Fibroblast of the aortic adventitia (primary cell): ENCODE measurements at regions not wholly inside any gene's neighbourhood (a gene's known extent, or its start where the extent isn't known, plus 50 kb on each side); places are given as distances from the start of the nearest gene placed in this dataset.

ENCODE experiments used
- DNase-seq: peaks from one replicate; pipeline ENCODE4 v3.0.0-alpha.2; 2010; ENCODE audit warnings: low read depth
- H3K4me3 ChIP-seq: 2 replicates; pipeline ENCODE4 v1.5.1; 2011; ENCODE audit warnings: low read depth, mild to moderate bottlenecking, control low read depth, low read length, moderate library complexity
- TF ChIP-seq, protein P1 (sequence below): IDR thresholded peaks from 2 replicates; pipeline ENCODE4 v1.5.1; 2011; ENCODE audit warnings: mild to moderate bottlenecking, low read length, control low read depth, inconsistent platforms; ENCODE audit not compliant: insufficient read depth

DNA sequence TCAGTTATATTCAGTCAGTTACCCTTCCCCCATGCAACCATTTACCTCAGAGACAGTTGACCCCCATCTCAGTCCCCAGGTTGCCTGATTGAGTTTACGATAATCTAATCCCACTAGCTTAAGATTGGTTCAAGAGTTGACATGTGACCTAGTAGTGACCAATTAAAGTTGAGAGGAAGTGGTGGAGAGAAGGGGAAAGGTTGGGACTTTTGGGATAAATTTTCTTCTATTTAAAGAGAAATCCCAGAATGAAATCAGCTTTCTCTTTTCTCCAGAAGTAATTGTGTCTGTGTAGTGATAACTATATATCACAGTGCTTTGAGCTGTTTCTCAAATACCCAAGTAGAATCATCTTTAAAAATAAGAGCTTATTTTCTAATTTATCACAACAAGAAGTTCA, 396.7 kb upstream of the CLINT1 start:
- H3K4me3 ChIP-seq, result no peak overlapping the region
- DNase-seq, result no peak
- TF ChIP-seq, protein P1, sequence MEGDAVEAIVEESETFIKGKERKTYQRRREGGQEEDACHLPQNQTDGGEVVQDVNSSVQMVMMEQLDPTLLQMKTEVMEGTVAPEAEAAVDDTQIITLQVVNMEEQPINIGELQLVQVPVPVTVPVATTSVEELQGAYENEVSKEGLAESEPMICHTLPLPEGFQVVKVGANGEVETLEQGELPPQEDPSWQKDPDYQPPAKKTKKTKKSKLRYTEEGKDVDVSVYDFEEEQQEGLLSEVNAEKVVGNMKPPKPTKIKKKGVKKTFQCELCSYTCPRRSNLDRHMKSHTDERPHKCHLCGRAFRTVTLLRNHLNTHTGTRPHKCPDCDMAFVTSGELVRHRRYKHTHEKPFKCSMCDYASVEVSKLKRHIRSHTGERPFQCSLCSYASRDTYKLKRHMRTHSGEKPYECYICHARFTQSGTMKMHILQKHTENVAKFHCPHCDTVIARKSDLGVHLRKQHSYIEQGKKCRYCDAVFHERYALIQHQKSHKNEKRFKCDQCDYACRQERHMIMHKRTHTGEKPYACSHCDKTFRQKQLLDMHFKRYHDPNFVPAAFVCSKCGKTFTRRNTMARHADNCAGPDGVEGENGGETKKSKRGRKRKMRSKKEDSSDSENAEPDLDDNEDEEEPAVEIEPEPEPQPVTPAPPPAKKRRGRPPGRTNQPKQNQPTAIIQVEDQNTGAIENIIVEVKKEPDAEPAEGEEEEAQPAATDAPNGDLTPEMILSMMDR, result no peak

DNA sequence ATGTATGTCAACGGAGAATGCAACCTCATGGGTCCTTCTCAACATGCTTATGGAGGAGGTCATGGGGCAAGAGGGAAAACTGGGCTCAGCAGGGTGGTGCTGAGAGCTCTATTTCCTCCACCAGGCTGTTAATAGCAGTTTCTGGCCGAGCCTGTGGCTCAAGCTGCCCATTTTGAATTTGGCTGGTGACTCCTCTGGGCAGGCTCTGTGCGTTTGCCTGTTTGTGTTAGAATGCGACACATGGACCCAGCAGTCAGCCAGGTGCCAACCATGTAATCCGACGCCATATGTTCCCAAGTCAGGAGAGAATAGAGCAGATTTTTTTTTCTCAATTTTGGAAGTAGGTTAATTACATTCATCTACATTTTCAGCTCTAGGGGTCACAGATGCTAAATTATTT, 387.7 kb upstream of the CLINT1 start:
- no peak overlapping the region for H3K4me3 ChIP-seq
- no peak for DNase-seq
- TF ChIP-seq, protein P1, result no peak

DNA sequence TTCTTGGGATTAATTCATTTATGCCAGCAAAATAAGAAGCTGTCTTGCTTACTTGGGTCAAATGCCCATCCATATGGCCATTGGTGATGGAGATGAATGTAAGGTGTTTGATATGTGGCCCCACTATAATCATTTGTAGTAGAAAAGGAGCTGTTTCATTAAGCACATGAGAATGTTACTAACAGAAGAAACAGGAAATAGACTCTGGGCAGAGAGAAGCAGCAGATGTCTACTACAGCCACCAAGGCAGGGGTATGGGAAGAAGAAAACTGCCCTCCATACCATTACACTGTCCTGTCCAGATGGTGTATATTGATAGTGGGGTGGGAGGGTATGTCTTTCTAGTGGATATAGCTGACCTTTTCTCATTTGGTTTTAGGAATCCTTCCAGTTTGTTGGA, 386.6 kb upstream of the CLINT1 start:
- no peak overlapping the region for H3K4me3 ChIP-seq
- no peak for DNase-seq
- TF ChIP-seq, protein P1, result no peak

DNA sequence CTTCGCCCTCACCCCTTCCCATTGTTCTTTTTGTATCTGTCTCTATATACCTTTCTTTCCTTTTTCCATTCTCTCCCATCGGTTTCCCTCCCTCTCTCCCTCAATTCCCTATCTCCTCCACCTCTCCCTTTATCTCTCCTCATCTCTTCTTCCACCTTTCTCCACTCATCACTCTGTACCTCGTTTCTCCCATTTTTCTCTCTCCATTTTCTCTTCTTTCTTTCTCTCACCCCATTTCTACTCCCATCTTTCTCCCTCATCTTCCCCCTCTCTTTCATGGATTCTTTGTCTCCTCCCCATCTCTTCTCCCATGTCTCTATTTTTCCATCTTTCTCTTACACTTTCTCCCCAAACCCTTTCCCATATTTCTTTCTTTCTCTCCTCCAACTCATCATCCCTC, 385.9 kb upstream of the CLINT1 start:
- H3K4me3 ChIP-seq, result no peak overlapping the region
- no peak for DNase-seq
- TF ChIP-seq, protein P1, result no peak

DNA sequence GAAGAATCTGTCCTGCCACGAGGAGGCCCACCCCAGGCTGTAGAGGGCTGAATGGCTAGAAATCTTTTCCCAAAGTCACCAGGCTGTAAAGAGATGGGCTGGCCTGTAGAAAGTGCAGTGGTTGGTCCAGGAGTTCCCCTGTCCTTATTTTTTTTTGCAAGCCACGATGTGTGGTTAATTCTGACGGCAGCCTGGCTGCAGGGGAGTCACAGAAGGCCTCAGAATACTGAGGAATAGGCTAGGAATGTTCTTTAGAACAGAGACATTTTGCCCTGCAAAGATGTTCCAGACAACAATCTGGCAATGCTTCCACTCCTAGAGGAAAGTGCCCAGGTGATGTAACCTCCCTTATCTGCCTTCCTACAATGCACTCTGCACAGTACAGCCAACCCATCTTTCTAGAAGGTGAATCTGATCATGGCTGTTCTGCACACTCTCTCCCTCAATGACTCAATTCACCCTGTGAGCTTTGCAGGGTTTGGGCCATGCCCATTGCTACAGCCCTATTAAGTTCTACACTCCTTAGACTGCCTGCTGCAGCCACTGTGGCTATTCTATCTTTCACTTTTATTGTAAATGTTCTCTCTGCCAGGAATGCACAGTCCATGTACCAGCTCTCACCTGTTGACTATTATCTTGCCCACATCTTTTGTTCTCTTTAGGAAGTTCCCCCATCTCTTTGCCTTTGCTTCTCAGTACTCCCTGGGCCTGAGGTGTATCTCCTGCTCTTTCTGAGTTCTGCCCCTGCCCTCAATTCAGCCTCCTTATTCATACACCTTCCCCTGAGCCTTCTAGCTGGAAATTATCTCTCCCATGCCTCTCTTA, 377.8 kb upstream of the CLINT1 start:
- DNase-seq, result no peak
- TF ChIP-seq, protein P1, result no peak
- no peak overlapping the region for H3K4me3 ChIP-seq

DNA sequence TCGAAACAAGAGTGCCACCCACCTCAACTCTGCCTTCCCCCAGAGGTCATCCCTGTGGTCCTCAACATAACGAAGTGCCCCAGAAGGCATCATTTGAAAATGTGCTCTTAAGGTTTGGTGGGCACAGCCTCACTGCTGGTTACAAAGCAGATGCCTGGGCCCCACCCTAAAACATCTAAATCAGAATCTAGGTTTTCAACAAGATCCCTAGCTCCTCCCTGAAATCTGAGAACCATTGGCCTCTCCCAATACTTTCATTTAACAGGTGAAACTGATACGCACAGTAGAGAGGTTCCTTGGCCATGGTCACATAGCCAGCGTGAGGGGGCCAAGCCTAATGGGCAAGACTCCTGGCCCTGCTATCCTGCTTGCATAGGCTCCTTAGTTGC, 376.2 kb upstream of the CLINT1 start:
- no peak overlapping the region for H3K4me3 ChIP-seq
- DNase-seq, result no peak
- TF ChIP-seq, protein P1, result no peak
